ENCODE measurements at regions not wholly inside any gene's neighbourhood (a gene's known extent, or its start where the extent isn't known, plus 50 kb on each side); places are given as distances from the start of the nearest gene placed in this dataset.

- TF ChIP-seq CTCF (IDR thresholded peaks at IDR 0.05) (no peak), POLR2A (IDR thresholded peaks at IDR 0.05) (no peak)
These were observed 79.0 kb downstream of the ZNF280B start for GRCh38 chr22:22429369-22430108.

All from ovary (tissue), 3 donors.